Glutamatergic neuron (in vitro differentiated cells): ENCODE measurements at regions not wholly inside any gene's neighbourhood (a gene's known extent, or its start where the extent isn't known, plus 50 kb on each side); places are given as distances from the start of the nearest gene placed in this dataset.

Experiments used
- DNase-seq: peaks from one replicate; pipeline ENCODE4 v3.0.0; 2022
- H3K27ac Mint-ChIP-seq: one replicate; pipeline ENCODE4 v1.8.0; 2020; ENCODE audit warnings: mild to moderate bottlenecking, mixed read lengths, inconsistent platforms; ENCODE audit not compliant: unreplicated experiment
- H3K27me3 Mint-ChIP-seq: one replicate; pipeline ENCODE4 v1.8.0; 2020; ENCODE audit warnings: mild to moderate bottlenecking, moderate library complexity, mixed read lengths, inconsistent platforms; ENCODE audit not compliant: unreplicated experiment
- H3K36me3 Mint-ChIP-seq: one replicate; pipeline ENCODE4 v1.8.0; 2020; ENCODE audit warnings: mild to moderate bottlenecking, mixed read lengths, inconsistent platforms; ENCODE audit not compliant: unreplicated experiment
- H3K4me1 Mint-ChIP-seq: one replicate; pipeline ENCODE4 v1.8.0; 2020; ENCODE audit warnings: mild to moderate bottlenecking, low read depth, mixed read lengths, inconsistent platforms; ENCODE audit not compliant: unreplicated experiment
- H3K4me3 Mint-ChIP-seq: one replicate; pipeline ENCODE4 v1.8.0; 2020; ENCODE audit warnings: mild to moderate bottlenecking, mixed read lengths, inconsistent platforms; ENCODE audit not compliant: unreplicated experiment
- H3K9me3 Mint-ChIP-seq: one replicate; pipeline ENCODE4 v1.8.0; 2020; ENCODE audit warnings: mild to moderate bottlenecking, moderate library complexity, mixed read lengths, inconsistent platforms; ENCODE audit not compliant: unreplicated experiment
- CTCF ChIP-seq: fragments of 200-600 bp; sonication (generic); IDR thresholded peaks from one replicate; pipeline ENCODE4 v1.5.0; 2021; ENCODE audit not compliant: partially characterized antibody, unreplicated experiment

GRCh38 chr22:48659404-48659996 is 1168.2 kb downstream of the BRD1 start:
- Mint-ChIP-seq H3K4me1 (no peaks in the 10 kb centered on the region), H3K27me3 (peaks cover 5% of the 10 kb centered on the region), H3K9me3 (peaks cover 25% of the 10 kb centered on the region), H3K27ac (no peak overlapping the region), H3K36me3 (no peaks in the 10 kb centered on the region), H3K4me3 (no peak overlapping the region)
- DNase-seq = no peak
- no peak for TF ChIP-seq CTCF

- Mint-ChIP-seq H3K36me3 (no peaks in the 10 kb centered on the region), H3K4me3 (no peak overlapping the region), H3K27me3 (peaks cover 3% of the 10 kb centered on the region), H3K9me3 (peaks cover 22% of the 10 kb centered on the region), H3K4me1 (no peaks in the 10 kb centered on the region), H3K27ac (no peak overlapping the region)
- TF ChIP-seq CTCF = no peak
- DNase-seq = no peak
Observed at GRCh38 chr22:48658871-48659270, 1168.8 kb downstream of the BRD1 start.

- TF ChIP-seq CTCF = no peak
- H3K27ac Mint-ChIP-seq = no peak overlapping the region
Observed at GRCh38 chr22:48658246-48658645, 1169.4 kb downstream of the BRD1 start.

GRCh38 chr22:48654492-48654891 is 1173.2 kb downstream of the BRD1 start:
- H3K36me3 Mint-ChIP-seq = peaks cover 12% of the 10 kb centered on the region
- H3K4me3 Mint-ChIP-seq = no peak overlapping the region
- no peak overlapping the region for H3K27ac Mint-ChIP-seq
- peaks cover 24% of the 10 kb centered on the region for H3K9me3 Mint-ChIP-seq
- no peak for TF ChIP-seq CTCF
- DNase-seq = no peak
- H3K4me1 Mint-ChIP-seq = no peaks in the 10 kb centered on the region
- H3K27me3 Mint-ChIP-seq = peaks cover 8% of the 10 kb centered on the region

More at GRCh38 chr22:48658246-48658645, 1169.4 kb downstream of the BRD1 start:
- DNase-seq = no peak
- Mint-ChIP-seq H3K36me3 (peaks cover 4% of the 10 kb centered on the region), H3K9me3 (peaks cover 21% of the 10 kb centered on the region), H3K27me3 (peaks cover 3% of the 10 kb centered on the region), H3K4me3 (no peak overlapping the region), H3K4me1 (no peaks in the 10 kb centered on the region)

DNA sequence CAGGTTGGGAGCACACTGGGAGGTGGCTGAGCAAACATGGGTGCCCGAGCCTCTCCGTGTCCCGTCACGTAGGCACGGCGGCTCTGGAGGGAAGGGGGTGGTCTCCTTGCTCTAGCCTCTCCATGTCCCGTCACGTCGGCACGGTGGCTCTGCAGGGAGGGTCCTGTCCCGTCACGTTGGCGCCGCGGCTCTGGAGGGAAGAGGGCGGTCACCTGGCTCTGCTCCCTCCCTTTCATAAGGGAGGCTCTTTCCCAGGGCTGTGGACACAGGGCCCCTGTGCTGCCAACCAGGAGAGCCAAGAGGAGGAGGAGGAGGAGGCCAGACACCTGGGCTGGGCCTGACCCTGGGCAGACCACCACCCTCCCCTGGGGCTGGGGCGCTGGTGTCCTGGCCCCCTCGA is 1173.7 kb downstream of the BRD1 start:
- no peak for TF ChIP-seq CTCF
- no peak for DNase-seq
- H3K4me3 Mint-ChIP-seq = no peak overlapping the region
- H3K27me3 Mint-ChIP-seq = peaks cover 8% of the 10 kb centered on the region
- peaks cover 25% of the 10 kb centered on the region for H3K9me3 Mint-ChIP-seq
- no peaks in the 10 kb centered on the region for H3K4me1 Mint-ChIP-seq
- H3K36me3 Mint-ChIP-seq = peaks cover 12% of the 10 kb centered on the region
- H3K27ac Mint-ChIP-seq = no peak overlapping the region
